Peyer's patch (tissue), 4 donors: ENCODE measurements at regions not wholly inside any gene's neighbourhood (a gene's known extent, or its start where the extent isn't known, plus 50 kb on each side); places are given as distances from the start of the nearest gene placed in this dataset.

Experiments
- CTCF ChIP-seq, 6 experiments: fragments of 450-650 bp in 4 of 6; fragments of 200-600 bp in 2 of 6; sonication (generic) in 1 of 6; IDR thresholded peaks; one replicate each; pipeline ENCODE4 v1.5.1; 2017 to 2019; ENCODE audit warnings: antibody characterized with exemption in 6 of 6, mild to moderate bottlenecking in 3 of 6, moderate library complexity in 1 of 6
- POLR2A ChIP-seq, 2 donors: fragments of 450-650 bp; IDR thresholded peaks; one replicate each; pipeline ENCODE4 v1.5.1; 2017; ENCODE audit warnings: antibody characterized with exemption in 2 of 2, mild to moderate bottlenecking in 2 of 2, moderate library complexity in 2 of 2

- TF ChIP-seq CTCF (IDR thresholded peaks at IDR 0.05) (no peak), POLR2A (IDR thresholded peaks at IDR 0.05) (no peak)
These were observed 252.4 kb upstream of the SLC39A10 start for GRCh38 chr2:195404651-195405050.
